ENCODE measurements at regions not wholly inside any gene's neighbourhood (a gene's known extent, or its start where the extent isn't known, plus 50 kb on each side); places are given as distances from the start of the nearest gene placed in this dataset.

- no peak for DNase-seq (ENCODE audit: low read depth)
Observed at GRCh38 chr3:18774319-18775088, 349.4 kb upstream of the SATB1 start.

- no peak for DNase-seq (ENCODE audit: low read depth)
Observed at GRCh38 chr3:18772699-18773305, 347.7 kb upstream of the SATB1 start.

GRCh38 chr3:18771931-18772330 is 346.8 kb upstream of the SATB1 start:
- no peak for DNase-seq (ENCODE audit: low read depth)

GRCh38 chr3:18770800-18771199 is 345.7 kb upstream of the SATB1 start:
- DNase-seq (ENCODE audit: low read depth): no peak

GRCh38 chr3:18767756-18768303 is 342.7 kb upstream of the SATB1 start:
- DNase-seq (ENCODE audit: low read depth): no peak

GRCh38 chr3:18766974-18767373 is 341.8 kb upstream of the SATB1 start:
- no peak for DNase-seq (ENCODE audit: low read depth)

- DNase-seq (ENCODE audit: low read depth): no peak
Observed at GRCh38 chr3:18765662-18766061, 340.5 kb upstream of the SATB1 start.

GRCh38 chr3:18765161-18765560 is 340.0 kb upstream of the SATB1 start:
- no peak for DNase-seq (ENCODE audit: low read depth)

GRCh38 chr3:18761530-18761929 is 336.4 kb upstream of the SATB1 start:
- DNase-seq (ENCODE audit: low read depth): no peak

GRCh38 chr3:18758047-18758704 is 333.0 kb upstream of the SATB1 start:
- DNase-seq (ENCODE audit: low read depth): no peak

GRCh38 chr3:18757476-18757875 is 332.3 kb upstream of the SATB1 start:
- no peak for DNase-seq (ENCODE audit: low read depth)

- no peak for DNase-seq (ENCODE audit: low read depth)
Observed at GRCh38 chr3:18752273-18752934, 327.3 kb upstream of the SATB1 start.

GRCh38 chr3:18751514-18751913 is 326.4 kb upstream of the SATB1 start:
- DNase-seq (ENCODE audit: low read depth): no peak

GRCh38 chr3:18747383-18747782 is 322.2 kb upstream of the SATB1 start:
- DNase-seq (ENCODE audit: low read depth): no peak

GRCh38 chr3:18745472-18745871 is 320.3 kb upstream of the SATB1 start:
- DNase-seq (ENCODE audit: low read depth): no peak

- DNase-seq (ENCODE audit: low read depth): no peak
Observed at GRCh38 chr3:18744472-18744871, 319.3 kb upstream of the SATB1 start.

- no peak for DNase-seq (ENCODE audit: low read depth)
Observed at GRCh38 chr3:18743761-18744160, 318.6 kb upstream of the SATB1 start.

- no peak for DNase-seq (ENCODE audit: low read depth)
Observed at GRCh38 chr3:18740631-18741583, 315.8 kb upstream of the SATB1 start.

- no peak for DNase-seq (ENCODE audit: low read depth)
Observed at GRCh38 chr3:18739099-18739433, 313.9 kb upstream of the SATB1 start.

GRCh38 chr3:18738393-18739098 is 313.4 kb upstream of the SATB1 start:
- DNase-seq (ENCODE audit: low read depth): no peak

- DNase-seq (ENCODE audit: low read depth): no peak
Observed at GRCh38 chr3:18735005-18735404, 309.9 kb upstream of the SATB1 start.

Data from activated T-cell treated with anti-CD3 and anti-CD28 coated beads for 48 hours (primary cell).